ENCODE measurements at regions not wholly inside any gene's neighbourhood (a gene's known extent, or its start where the extent isn't known, plus 50 kb on each side); places are given as distances from the start of the nearest gene placed in this dataset.
"Not testable (repeated sequence)": the region's sequence is repeated elsewhere in the genome, so short reads cannot be mapped to it uniquely, and the experiment has no call there.

GRCh38 chr10:46170789-46171188 lies 116.0 kb upstream of the ANTXRL start:
- ATAC-seq: no peak
- no peak overlapping the region for H3K4me3 Mint-ChIP-seq
- H3K9me3 Mint-ChIP-seq: peaks cover 7% of the 10 kb centered on the region
- H3K27ac Mint-ChIP-seq: no peak overlapping the region
- H3K4me1 Mint-ChIP-seq: no peaks in the 10 kb centered on the region
- H3K36me3 Mint-ChIP-seq: no peaks in the 10 kb centered on the region
- H3K27me3 Mint-ChIP-seq: peaks cover 8% of the 10 kb centered on the region

- Mint-ChIP-seq H3K9me3 (peaks cover 7% of the 10 kb centered on the region), H3K4me3 (no peak overlapping the region), H3K36me3 (no peaks in the 10 kb centered on the region), H3K4me1 (no peaks in the 10 kb centered on the region), H3K27me3 (peaks cover 8% of the 10 kb centered on the region), H3K27ac (no peak overlapping the region)
- ATAC-seq: no peak
These were observed 115.1 kb upstream of the ANTXRL start for GRCh38 chr10:46171661-46172060.

GRCh38 chr10:46175296-46175695 lies 111.5 kb upstream of the ANTXRL start:
- no peak for ATAC-seq
- H3K36me3 Mint-ChIP-seq: no peaks in the 10 kb centered on the region
- H3K9me3 Mint-ChIP-seq: peaks cover 4% of the 10 kb centered on the region
- no peaks in the 10 kb centered on the region for H3K27me3 Mint-ChIP-seq
- H3K4me3 Mint-ChIP-seq: no peak overlapping the region
- no peaks in the 10 kb centered on the region for H3K4me1 Mint-ChIP-seq
- no peak overlapping the region for H3K27ac Mint-ChIP-seq

GRCh38 chr10:46175831-46176230 lies 111.0 kb upstream of the ANTXRL start:
- ATAC-seq: no peak
- H3K27ac Mint-ChIP-seq: no peak overlapping the region
- H3K4me3 Mint-ChIP-seq: no peak overlapping the region
- no peaks in the 10 kb centered on the region for H3K36me3 Mint-ChIP-seq
- H3K9me3 Mint-ChIP-seq: peaks cover 2% of the 10 kb centered on the region
- no peaks in the 10 kb centered on the region for H3K4me1 Mint-ChIP-seq
- no peaks in the 10 kb centered on the region for H3K27me3 Mint-ChIP-seq

GRCh38 chr10:46187431-46187830 lies 99.4 kb upstream of the ANTXRL start:
- H3K36me3 Mint-ChIP-seq, H3K9me3 Mint-ChIP-seq, H3K27me3 Mint-ChIP-seq, H3K27ac Mint-ChIP-seq, H3K4me1 Mint-ChIP-seq, H3K4me3 Mint-ChIP-seq, ATAC-seq: not testable (repeated sequence)

- ATAC-seq: no peak
- Mint-ChIP-seq H3K27me3 (no peaks in the 10 kb centered on the region), H3K27ac (no peak overlapping the region), H3K4me1 (no peaks in the 10 kb centered on the region), H3K36me3 (no peaks in the 10 kb centered on the region), H3K9me3 (no peaks in the 10 kb centered on the region), H3K4me3 (no peak overlapping the region)
These were observed 89.7 kb upstream of the ANTXRL start for GRCh38 chr10:46197050-46197449.

GRCh38 chr10:46198516-46198915 lies 88.3 kb upstream of the ANTXRL start:
- no peak overlapping the region for H3K27ac Mint-ChIP-seq
- no peak overlapping the region for H3K4me3 Mint-ChIP-seq
- no peaks in the 10 kb centered on the region for H3K4me1 Mint-ChIP-seq
- no peaks in the 10 kb centered on the region for H3K27me3 Mint-ChIP-seq
- no peaks in the 10 kb centered on the region for H3K36me3 Mint-ChIP-seq
- no peaks in the 10 kb centered on the region for H3K9me3 Mint-ChIP-seq
- ATAC-seq: no peak

- H3K27me3 Mint-ChIP-seq, ATAC-seq, H3K9me3 Mint-ChIP-seq, H3K27ac Mint-ChIP-seq, H3K4me1 Mint-ChIP-seq, H3K36me3 Mint-ChIP-seq, H3K4me3 Mint-ChIP-seq: not testable (repeated sequence)
These were observed 84.4 kb upstream of the ANTXRL start for GRCh38 chr10:46202405-46202804.

- H3K27me3 Mint-ChIP-seq, H3K4me3 Mint-ChIP-seq, ATAC-seq, H3K27ac Mint-ChIP-seq, H3K9me3 Mint-ChIP-seq, H3K36me3 Mint-ChIP-seq, H3K4me1 Mint-ChIP-seq: not testable (repeated sequence)
These were observed 82.2 kb upstream of the ANTXRL start for GRCh38 chr10:46204482-46205102.

- H3K4me1 Mint-ChIP-seq, H3K36me3 Mint-ChIP-seq, H3K4me3 Mint-ChIP-seq, H3K27me3 Mint-ChIP-seq, H3K9me3 Mint-ChIP-seq, ATAC-seq, H3K27ac Mint-ChIP-seq: not testable (repeated sequence)
These were observed 76.4 kb upstream of the ANTXRL start for GRCh38 chr10:46210427-46210826.

GRCh38 chr10:46215426-46215825 lies 71.4 kb upstream of the ANTXRL start:
- no peaks in the 10 kb centered on the region for H3K9me3 Mint-ChIP-seq

GRCh38 chr10:46216003-46216634 lies 70.7 kb upstream of the ANTXRL start:
- peaks cover 24% of the 10 kb centered on the region for H3K27me3 Mint-ChIP-seq
- H3K27ac Mint-ChIP-seq: no peak overlapping the region
- H3K4me1 Mint-ChIP-seq: no peaks in the 10 kb centered on the region
- no peaks in the 10 kb centered on the region for H3K9me3 Mint-ChIP-seq
- no peak overlapping the region for H3K4me3 Mint-ChIP-seq
- no peak for ATAC-seq
- H3K36me3 Mint-ChIP-seq: peaks cover 21% of the 10 kb centered on the region

More at GRCh38 chr10:46215426-46215825, 71.4 kb upstream of the ANTXRL start:
- no peak overlapping the region for H3K4me3 Mint-ChIP-seq
- no peak for ATAC-seq
- H3K4me1 Mint-ChIP-seq: no peaks in the 10 kb centered on the region
- no peak overlapping the region for H3K27ac Mint-ChIP-seq
- peaks cover 24% of the 10 kb centered on the region for H3K27me3 Mint-ChIP-seq
- peaks cover 21% of the 10 kb centered on the region for H3K36me3 Mint-ChIP-seq

- Mint-ChIP-seq H3K4me1 (no peaks in the 10 kb centered on the region), H3K36me3 (peaks cover 21% of the 10 kb centered on the region), H3K4me3 (no peak overlapping the region), H3K27ac (no peak overlapping the region), H3K27me3 (peaks cover 24% of the 10 kb centered on the region), H3K9me3 (no peaks in the 10 kb centered on the region)
- peak; percentile 46 for ATAC-seq
These were observed 69.7 kb upstream of the ANTXRL start for GRCh38 chr10:46216836-46217751.

GRCh38 chr10:46217752-46218453 lies 68.9 kb upstream of the ANTXRL start:
- no peak overlapping the region for H3K27ac Mint-ChIP-seq
- H3K4me3 Mint-ChIP-seq: no peak overlapping the region

GRCh38 chr10:46218921-46219320 lies 67.9 kb upstream of the ANTXRL start:
- Mint-ChIP-seq H3K27me3 (peaks cover 24% of the 10 kb centered on the region), H3K9me3 (no peaks in the 10 kb centered on the region), H3K4me3 (no peak overlapping the region), H3K4me1 (no peaks in the 10 kb centered on the region), H3K27ac (no peak overlapping the region), H3K36me3 (peaks cover 21% of the 10 kb centered on the region)
- no peak for ATAC-seq

More at GRCh38 chr10:46217752-46218453, 68.9 kb upstream of the ANTXRL start:
- no peak for ATAC-seq
- Mint-ChIP-seq H3K4me1 (no peaks in the 10 kb centered on the region), H3K9me3 (no peaks in the 10 kb centered on the region), H3K36me3 (peaks cover 21% of the 10 kb centered on the region), H3K27me3 (peaks cover 24% of the 10 kb centered on the region)
